ENCODE measurements at regions not wholly inside any gene's neighbourhood (a gene's known extent, or its start where the extent isn't known, plus 50 kb on each side); places are given as distances from the start of the nearest gene placed in this dataset.
"Not testable (repeated sequence)": the region's sequence is repeated elsewhere in the genome, so short reads cannot be mapped to it uniquely, and the experiment has no call there.

GRCh38 chr17:20721171-20721570, 141.6 kb downstream of the CDRT15L2 start:
- no peak overlapping the region for H2BK15ac ChIP-seq (ENCODE audit: low read length)
- H3K4me2 ChIP-seq (ENCODE audit: insufficient read depth, low read length, poor library complexity, severe bottlenecking), result no peak overlapping the region
- no peak overlapping the region for H3K4ac ChIP-seq (ENCODE audit: low read length)
- H2BK120ac ChIP-seq (ENCODE audit: low read depth, low read length), result no peak overlapping the region
- H4K91ac ChIP-seq (ENCODE audit: low read depth, low read length, poor library complexity), result no peak overlapping the region
- H3K27ac ChIP-seq (replicated peaks; ENCODE audit: low read length), result no peak overlapping the region
- H3K4me3 ChIP-seq (ENCODE audit: low read length in 2 of 2), result no peak overlapping the region
- no peak for DNase-seq (ENCODE audit: low spot score)
- H3K9ac ChIP-seq (ENCODE audit: low read depth, low read length, poor library complexity), result no peak overlapping the region
- WGBS, 2 donors (ENCODE audit: extremely low coverage in 2 of 2, insufficient read length in 2 of 2, insufficient replicate concordance in 1 of 2), result no CpG with 5 or more reads among the region's 5 CpGs
- no peak overlapping the region for H2BK12ac ChIP-seq (ENCODE audit: low read length)
- no peak overlapping the region for H3K14ac ChIP-seq (ENCODE audit: low read length)
- no peaks in the 10 kb centered on the region for H3K79me1 ChIP-seq (ENCODE audit: low read depth, low read length)
- no peak overlapping the region for H4K8ac ChIP-seq (ENCODE audit: low read depth, low read length)
- no peak overlapping the region for H3K23ac ChIP-seq (ENCODE audit: low read depth, low read length, poor library complexity)
- no peak overlapping the region for H3K18ac ChIP-seq (ENCODE audit: low read length)
- H3K36me3 ChIP-seq (replicated peaks in 1 of 2; ENCODE audit: control insufficient read depth in 2 of 2, insufficient read depth in 2 of 2, low read length in 2 of 2), result no peaks in the 10 kb centered on the region
- H2BK5ac ChIP-seq (ENCODE audit: low read length), result no peak overlapping the region
- H2AFZ ChIP-seq (ENCODE audit: low read length), result no peak overlapping the region
- no peaks in the 10 kb centered on the region for H3K27me3 ChIP-seq (ENCODE audit: control insufficient read depth in 3 of 3, insufficient read depth in 3 of 3, low read depth in 1 of 3, low read length in 3 of 3)
- H2AK5ac ChIP-seq (ENCODE audit: low read depth, low read length), result no peak overlapping the region
- H3K4me1 ChIP-seq (ENCODE audit: control insufficient read depth in 2 of 2, insufficient read depth in 1 of 2, low read depth in 1 of 2, low read length in 2 of 2), result peaks cover 0 to 2% of the 10 kb centered on the region in 2 donors
- H3K9me3 ChIP-seq (replicated peaks in 1 of 2; ENCODE audit: control insufficient read depth in 2 of 2, insufficient read depth in 1 of 2, low read depth in 1 of 2, low read length in 2 of 2), result no peaks in the 10 kb centered on the region

DNA sequence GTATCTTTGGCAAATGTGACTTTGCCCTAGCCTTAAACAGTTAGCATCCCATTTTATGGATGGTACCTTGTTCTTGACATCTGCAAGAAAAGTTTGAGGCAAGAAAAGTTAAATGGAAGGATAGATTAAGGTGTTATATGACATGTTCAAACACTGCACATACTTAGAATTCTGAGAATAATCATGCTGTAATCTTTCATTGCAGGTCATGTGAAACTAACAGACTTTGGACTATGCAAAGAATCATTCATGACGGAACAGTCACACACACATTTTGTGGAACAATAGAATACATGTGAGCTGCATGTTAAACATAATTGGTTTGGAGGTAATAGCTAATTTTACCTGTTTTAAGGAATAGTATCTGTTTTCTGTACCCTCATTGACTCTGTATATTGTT, 144.9 kb downstream of the CDRT15L2 start:
- H2BK5ac ChIP-seq (ENCODE audit: low read length); H4K91ac ChIP-seq (ENCODE audit: low read depth, low read length, poor library complexity); H3K14ac ChIP-seq (ENCODE audit: low read length); H3K18ac ChIP-seq (ENCODE audit: low read length); H3K4ac ChIP-seq (ENCODE audit: low read length); H3K9me3 ChIP-seq (replicated peaks in 1 of 2; ENCODE audit: control insufficient read depth in 2 of 2, insufficient read depth in 1 of 2, low read depth in 1 of 2, low read length in 2 of 2); H2BK12ac ChIP-seq (ENCODE audit: low read length); H3K4me3 ChIP-seq (ENCODE audit: low read length in 2 of 2); H3K27me3 ChIP-seq (ENCODE audit: control insufficient read depth in 3 of 3, insufficient read depth in 3 of 3, low read depth in 1 of 3, low read length in 3 of 3); H4K8ac ChIP-seq (ENCODE audit: low read depth, low read length); H3K9ac ChIP-seq (ENCODE audit: low read depth, low read length, poor library complexity); H2AK5ac ChIP-seq (ENCODE audit: low read depth, low read length); H2BK15ac ChIP-seq (ENCODE audit: low read length); H2AFZ ChIP-seq (ENCODE audit: low read length); H2BK120ac ChIP-seq (ENCODE audit: low read depth, low read length); H3K27ac ChIP-seq (replicated peaks; ENCODE audit: low read length); DNase-seq (ENCODE audit: low spot score); H3K4me1 ChIP-seq (ENCODE audit: control insufficient read depth in 2 of 2, insufficient read depth in 1 of 2, low read depth in 1 of 2, low read length in 2 of 2); H3K23ac ChIP-seq (ENCODE audit: low read depth, low read length, poor library complexity); H3K36me3 ChIP-seq (replicated peaks in 1 of 2; ENCODE audit: control insufficient read depth in 2 of 2, insufficient read depth in 2 of 2, low read length in 2 of 2); H3K4me2 ChIP-seq (ENCODE audit: insufficient read depth, low read length, poor library complexity, severe bottlenecking); H3K79me1 ChIP-seq (ENCODE audit: low read depth, low read length): not testable (repeated sequence)
- no CpG with 5 or more reads among the region's 1 CpG for WGBS, 2 donors (ENCODE audit: extremely low coverage in 2 of 2, insufficient read length in 2 of 2, insufficient replicate concordance in 1 of 2)

GRCh38 chr17:20727201-20727600, 147.7 kb downstream of the CDRT15L2 start:
- WGBS, 2 donors (ENCODE audit: extremely low coverage in 2 of 2, insufficient read length in 2 of 2, insufficient replicate concordance in 1 of 2), result no CpG with 5 or more reads among the region's 7 CpGs
- H3K4ac ChIP-seq (ENCODE audit: low read length); H2BK5ac ChIP-seq (ENCODE audit: low read length): not testable (repeated sequence)

GRCh38 chr17:20728181-20728580, 148.7 kb downstream of the CDRT15L2 start:
- H2AFZ ChIP-seq (ENCODE audit: low read length), result no peak overlapping the region
- H2BK5ac ChIP-seq (ENCODE audit: low read length), result no peak overlapping the region
- H2BK120ac ChIP-seq (ENCODE audit: low read depth, low read length), result no peak overlapping the region
- no peaks in the 10 kb centered on the region for H3K79me1 ChIP-seq (ENCODE audit: low read depth, low read length)
- H3K4ac ChIP-seq (ENCODE audit: low read length), result no peak overlapping the region
- no peak overlapping the region for H3K4me3 ChIP-seq (ENCODE audit: low read length in 2 of 2)
- H3K36me3 ChIP-seq (replicated peaks in 1 of 2; ENCODE audit: control insufficient read depth in 2 of 2, insufficient read depth in 2 of 2, low read length in 2 of 2), result no peaks in the 10 kb centered on the region
- H3K4me2 ChIP-seq (ENCODE audit: insufficient read depth, low read length, poor library complexity, severe bottlenecking), result no peak overlapping the region
- H3K4me1 ChIP-seq (ENCODE audit: control insufficient read depth in 2 of 2, insufficient read depth in 1 of 2, low read depth in 1 of 2, low read length in 2 of 2), result no peaks in the 10 kb centered on the region
- H4K8ac ChIP-seq (ENCODE audit: low read depth, low read length), result no peak overlapping the region
- no CpG with 5 or more reads among the region's 1 CpG for WGBS, 2 donors (ENCODE audit: extremely low coverage in 2 of 2, insufficient read length in 2 of 2, insufficient replicate concordance in 1 of 2)
- no peak overlapping the region for H2BK12ac ChIP-seq (ENCODE audit: low read length)
- no peaks in the 10 kb centered on the region for H3K9me3 ChIP-seq (replicated peaks in 1 of 2; ENCODE audit: control insufficient read depth in 2 of 2, insufficient read depth in 1 of 2, low read depth in 1 of 2, low read length in 2 of 2)
- H4K91ac ChIP-seq (ENCODE audit: low read depth, low read length, poor library complexity), result no peak overlapping the region
- no peak overlapping the region for H2AK5ac ChIP-seq (ENCODE audit: low read depth, low read length)
- H3K23ac ChIP-seq (ENCODE audit: low read depth, low read length, poor library complexity), result no peak overlapping the region
- H3K18ac ChIP-seq (ENCODE audit: low read length), result no peak overlapping the region
- H3K9ac ChIP-seq (ENCODE audit: low read depth, low read length, poor library complexity), result no peak overlapping the region
- DNase-seq (ENCODE audit: low spot score), result no peak
- H3K27me3 ChIP-seq (ENCODE audit: control insufficient read depth in 3 of 3, insufficient read depth in 3 of 3, low read depth in 1 of 3, low read length in 3 of 3), result no peaks in the 10 kb centered on the region
- no peak overlapping the region for H3K27ac ChIP-seq (replicated peaks; ENCODE audit: low read length)
- H2BK15ac ChIP-seq (ENCODE audit: low read length), result no peak overlapping the region
- no peak overlapping the region for H3K14ac ChIP-seq (ENCODE audit: low read length)

More at GRCh38 chr17:20727201-20727600, 147.7 kb downstream of the CDRT15L2 start:
- H3K4me2 ChIP-seq (ENCODE audit: insufficient read depth, low read length, poor library complexity, severe bottlenecking); H2AK5ac ChIP-seq (ENCODE audit: low read depth, low read length); H3K4me1 ChIP-seq (ENCODE audit: control insufficient read depth in 2 of 2, insufficient read depth in 1 of 2, low read depth in 1 of 2, low read length in 2 of 2); H3K4me3 ChIP-seq (ENCODE audit: low read length in 2 of 2); H3K36me3 ChIP-seq (replicated peaks in 1 of 2; ENCODE audit: control insufficient read depth in 2 of 2, insufficient read depth in 2 of 2, low read length in 2 of 2); H3K27ac ChIP-seq (replicated peaks; ENCODE audit: low read length); H4K8ac ChIP-seq (ENCODE audit: low read depth, low read length); H2BK12ac ChIP-seq (ENCODE audit: low read length); DNase-seq (ENCODE audit: low spot score); H2AFZ ChIP-seq (ENCODE audit: low read length); H3K27me3 ChIP-seq (ENCODE audit: control insufficient read depth in 3 of 3, insufficient read depth in 3 of 3, low read depth in 1 of 3, low read length in 3 of 3); H3K14ac ChIP-seq (ENCODE audit: low read length); H3K9me3 ChIP-seq (replicated peaks in 1 of 2; ENCODE audit: control insufficient read depth in 2 of 2, insufficient read depth in 1 of 2, low read depth in 1 of 2, low read length in 2 of 2); H2BK120ac ChIP-seq (ENCODE audit: low read depth, low read length); H3K23ac ChIP-seq (ENCODE audit: low read depth, low read length, poor library complexity); H2BK15ac ChIP-seq (ENCODE audit: low read length); H3K18ac ChIP-seq (ENCODE audit: low read length); H3K79me1 ChIP-seq (ENCODE audit: low read depth, low read length); H3K9ac ChIP-seq (ENCODE audit: low read depth, low read length, poor library complexity); H4K91ac ChIP-seq (ENCODE audit: low read depth, low read length, poor library complexity): not testable (repeated sequence)
